NB4 (cell line): ENCODE measurements at regions not wholly inside any gene's neighbourhood (a gene's known extent, or its start where the extent isn't known, plus 50 kb on each side); places are given as distances from the start of the nearest gene placed in this dataset.

Experiments
- DNase-seq: peaks from one replicate; pipeline ENCODE4 v3.0.0; 2010; ENCODE audit warnings: low read depth
- H3K4me3 ChIP-seq: one replicate; pipeline ENCODE4 v1.5.1; 2011; ENCODE audit warnings: mild to moderate bottlenecking, low read depth, low read length, moderate library complexity
- CTCF ChIP-seq: IDR thresholded peaks from one replicate; pipeline ENCODE4 v1.5.1; 2012; ENCODE audit warnings: low read depth, low read length
- MAX ChIP-seq: IDR thresholded peaks from 2 replicates; pipeline ENCODE4 v1.6.1; 2011; ENCODE audit warnings: low read depth, low read length
- MYC ChIP-seq: IDR thresholded peaks from 2 replicates; pipeline ENCODE4 v1.6.1; 2011; ENCODE audit warnings: low read depth, low read length
- POLR2A ChIP-seq: IDR thresholded peaks from 2 replicates; pipeline ENCODE4 v1.6.1; 2011; ENCODE audit warnings: mild to moderate bottlenecking; ENCODE audit not compliant: insufficient read length; ENCODE audit errors: extremely low read depth

- no peak overlapping the region for H3K4me3 ChIP-seq
- TF ChIP-seq CTCF = no peak
- no peak for TF ChIP-seq POLR2A
- TF ChIP-seq MYC = no peak
- no peak for TF ChIP-seq MAX
- DNase-seq = no peak
Observed at GRCh38 chr15:95325763-95326404, 1004.6 kb upstream of the NR2F2 start.

- no peak for DNase-seq
- TF ChIP-seq POLR2A = no peak
- no peak for TF ChIP-seq MAX
- no peak for TF ChIP-seq CTCF
- no peak for TF ChIP-seq MYC
- H3K4me3 ChIP-seq = no peak overlapping the region
Observed at GRCh38 chr15:95326431-95327182, 1003.9 kb upstream of the NR2F2 start.

- DNase-seq = no peak
- TF ChIP-seq MAX (no peak), CTCF (no peak), POLR2A (no peak), MYC (no peak)
- no peak overlapping the region for H3K4me3 ChIP-seq
Observed at GRCh38 chr15:95327183-95327525, 1003.3 kb upstream of the NR2F2 start.

- no peak overlapping the region for H3K4me3 ChIP-seq
- DNase-seq = no peak
- TF ChIP-seq MYC (no peak), MAX (no peak), CTCF (no peak), POLR2A (no peak)
Observed at GRCh38 chr15:95327661-95328060, 1002.8 kb upstream of the NR2F2 start.

- DNase-seq = no peak
- no peak overlapping the region for H3K4me3 ChIP-seq
- TF ChIP-seq CTCF (no peak), POLR2A (no peak), MYC (no peak), MAX (no peak)
Observed at GRCh38 chr15:95328559-95328958, 1001.9 kb upstream of the NR2F2 start.
